Fibroblast of lung (primary cell): ENCODE measurements at regions not wholly inside any gene's neighbourhood (a gene's known extent, or its start where the extent isn't known, plus 50 kb on each side); places are given as distances from the start of the nearest gene placed in this dataset.

Source experiments
- DNase-seq, 2 donors: peaks; one replicate each; pipeline versions ENCODE4 v3.0.0 to v3.0.0-alpha.2; 2010; ENCODE audit warnings: low read depth in 2 of 2
- H2AFZ ChIP-seq: 2 replicates; pipeline ENCODE4 v1.5.1; 2012; ENCODE audit warnings: low read length, control low read depth, inconsistent platforms
- H3K27ac ChIP-seq: 2 replicates; pipeline ENCODE4 v1.5.1; 2011; ENCODE audit warnings: low read length, control low read depth; ENCODE audit not compliant: insufficient read depth
- H3K27me3 ChIP-seq: 2 replicates; pipeline ENCODE4 v1.5.1; 2011; ENCODE audit warnings: mild to moderate bottlenecking, low read length; ENCODE audit not compliant: control insufficient read depth, insufficient read depth
- H3K36me3 ChIP-seq: 2 replicates; pipeline ENCODE4 v1.5.1; 2011; ENCODE audit warnings: low read length; ENCODE audit not compliant: control insufficient read depth, insufficient read depth
- H3K4me1 ChIP-seq: 2 replicates; pipeline ENCODE4 v1.5.1; 2011; ENCODE audit warnings: low read length; ENCODE audit not compliant: control insufficient read depth, insufficient read depth; ENCODE audit errors: extremely low read depth
- H3K4me2 ChIP-seq: 2 replicates; pipeline ENCODE4 v1.5.1; 2011; ENCODE audit warnings: low read length, control low read depth; ENCODE audit not compliant: insufficient read depth; ENCODE audit errors: extremely low read depth
- H3K4me3 ChIP-seq, 4 experiments: fragments of 200-600 bp in 1 of 4; sonication (generic) in 1 of 4; replicated peaks in 1 of 4; 2 replicates each; pipeline ENCODE4 v1.5.1; 2011 to 2016; ENCODE audit warnings: low read length in 4 of 4, low read depth in 3 of 4, mild to moderate bottlenecking in 3 of 4, control low read depth in 2 of 4, inconsistent platforms in 1 of 4, mixed read lengths in 1 of 4; ENCODE audit not compliant: insufficient read depth in 1 of 4; ENCODE audit errors: control extremely low read depth in 1 of 4
- H3K79me2 ChIP-seq: 2 replicates; pipeline ENCODE4 v1.5.1; 2012; ENCODE audit warnings: mild to moderate bottlenecking, low read length, inconsistent platforms; ENCODE audit not compliant: control insufficient read depth, insufficient read depth
- H3K9ac ChIP-seq: 2 replicates; pipeline ENCODE4 v1.5.1; 2011; ENCODE audit warnings: mild to moderate bottlenecking, low read length, control low read depth; ENCODE audit not compliant: insufficient read depth
- H3K9me3 ChIP-seq: 2 replicates; pipeline ENCODE4 v1.5.1; 2012; ENCODE audit warnings: low read depth, low read length; ENCODE audit not compliant: control insufficient read depth, insufficient read depth
- H4K20me1 ChIP-seq: 2 replicates; pipeline ENCODE4 v1.5.1; 2011; ENCODE audit warnings: low read length; ENCODE audit not compliant: control insufficient read depth, insufficient read depth; ENCODE audit errors: extremely low read depth
- CTCF ChIP-seq, 2 donors: IDR thresholded peaks in 1 of 2; conservative IDR thresholded peaks in 1 of 2; 1 replicate in 1 of 2; 2 replicates in 1 of 2; pipeline ENCODE4 v1.5.1; 2011 to 2012; ENCODE audit warnings: low read length in 2 of 2, control low read depth in 1 of 2, inconsistent platforms in 1 of 2, low read depth in 1 of 2, mild to moderate bottlenecking in 1 of 2
- EZH2 ChIP-seq: IDR thresholded peaks from 2 replicates; pipeline ENCODE4 v1.5.1; 2012; ENCODE audit warnings: low read length, control low read depth, mild to moderate bottlenecking; ENCODE audit errors: missing control alignments

GRCh38 chr10:8192301-8192700 is 137.8 kb downstream of the GATA3 start:
- Histone ChIP-seq H3K36me3 (no peaks in the 10 kb centered on the region), H3K4me2 (no peak overlapping the region), H3K27me3 (no peaks in the 10 kb centered on the region), H2AFZ (no peak overlapping the region), H3K4me3 (no peak overlapping the region), H4K20me1 (no peaks in the 10 kb centered on the region), H3K9ac (no peak overlapping the region), H3K79me2 (no peaks in the 10 kb centered on the region), H3K9me3 (no peaks in the 10 kb centered on the region), H3K27ac (no peak overlapping the region), H3K4me1 (no peaks in the 10 kb centered on the region)
- TF ChIP-seq CTCF (conservative IDR thresholded peaks at IDR 0.05 in 1 of 2, IDR thresholded peaks at IDR 0.05 in 1 of 2; ENCODE audit: low read depth in 1 of 2, low read length in 2 of 2) = no peak
- TF ChIP-seq EZH2 = no peak
- no peak for DNase-seq

GRCh38 chr10:8193546-8193945 is 139.1 kb downstream of the GATA3 start:
- no peaks in the 10 kb centered on the region for H3K4me1 ChIP-seq
- H3K27me3 ChIP-seq = no peaks in the 10 kb centered on the region
- no peak overlapping the region for H3K9ac ChIP-seq
- TF ChIP-seq CTCF (conservative IDR thresholded peaks at IDR 0.05 in 1 of 2, IDR thresholded peaks at IDR 0.05 in 1 of 2; ENCODE audit: low read depth in 1 of 2, low read length in 2 of 2) = no peak
- no peak for TF ChIP-seq EZH2
- no peak overlapping the region for H2AFZ ChIP-seq
- DNase-seq = peak in 1 of 2 donors; percentile 12
- no peaks in the 10 kb centered on the region for H4K20me1 ChIP-seq
- no peak overlapping the region for H3K4me2 ChIP-seq
- H3K79me2 ChIP-seq = no peaks in the 10 kb centered on the region
- no peaks in the 10 kb centered on the region for H3K36me3 ChIP-seq
- H3K9me3 ChIP-seq = no peaks in the 10 kb centered on the region
- no peak overlapping the region for H3K27ac ChIP-seq
- H3K4me3 ChIP-seq = no peak overlapping the region

- Histone ChIP-seq H3K4me2 (no peak overlapping the region), H4K20me1 (no peaks in the 10 kb centered on the region), H3K4me3 (no peak overlapping the region), H3K36me3 (no peaks in the 10 kb centered on the region), H3K79me2 (no peaks in the 10 kb centered on the region), H3K9ac (no peak overlapping the region), H3K27ac (no peak overlapping the region), H3K4me1 (no peaks in the 10 kb centered on the region), H3K27me3 (no peaks in the 10 kb centered on the region), H2AFZ (no peak overlapping the region), H3K9me3 (no peaks in the 10 kb centered on the region)
- no peak for TF ChIP-seq CTCF (conservative IDR thresholded peaks at IDR 0.05 in 1 of 2, IDR thresholded peaks at IDR 0.05 in 1 of 2; ENCODE audit: low read depth in 1 of 2, low read length in 2 of 2)
- TF ChIP-seq EZH2 = no peak
- no peak for DNase-seq
Observed at GRCh38 chr10:8194050-8194449, 139.6 kb downstream of the GATA3 start.
